Dermis blood vessel endothelial cell (primary cell): ENCODE measurements at regions not wholly inside any gene's neighbourhood (a gene's known extent, or its start where the extent isn't known, plus 50 kb on each side); places are given as distances from the start of the nearest gene placed in this dataset.
"Not testable (repeated sequence)": the region's sequence is repeated elsewhere in the genome, so short reads cannot be mapped to it uniquely, and the experiment has no call there.

Source experiments
- DNase-seq: peaks from one replicate; pipeline ENCODE4 v3.0.0; 2010

DNA sequence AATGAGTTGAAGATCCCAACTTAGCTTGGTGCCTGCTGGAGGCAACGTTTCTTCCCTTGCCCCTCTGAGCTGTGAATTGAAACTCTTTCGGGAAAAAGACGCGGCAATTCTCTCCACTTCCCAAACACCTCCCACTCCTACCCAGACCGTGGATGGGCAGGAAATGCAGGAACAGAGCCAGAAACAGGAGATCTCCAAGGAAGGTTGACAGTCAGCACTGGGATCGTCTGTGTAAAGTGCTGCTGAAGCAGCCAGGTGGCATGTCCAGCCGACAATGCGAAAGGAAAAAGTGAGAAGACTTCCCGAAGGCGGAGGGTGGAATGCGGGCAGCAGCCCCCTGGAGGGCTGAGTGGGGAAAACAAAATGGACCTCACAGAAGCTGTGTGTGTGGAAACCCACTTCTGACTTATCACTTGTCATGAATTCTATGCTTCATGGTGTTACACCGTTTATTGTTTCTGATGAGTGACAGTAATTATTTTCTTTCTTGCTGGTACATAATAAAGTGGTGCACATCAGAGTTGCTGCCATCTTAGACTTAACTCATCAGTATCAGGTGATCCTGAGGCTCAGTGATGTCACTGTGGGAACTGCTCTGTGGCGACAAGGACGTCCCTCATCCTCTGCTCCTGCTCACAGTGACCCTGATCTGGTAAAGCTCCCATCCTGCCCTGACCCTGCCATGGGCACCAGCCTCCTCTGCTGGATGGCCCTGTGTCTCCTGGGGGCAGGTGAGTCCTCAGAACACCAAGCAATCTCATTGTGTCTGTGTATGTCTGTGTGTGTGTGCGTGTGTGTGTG lies 220.5 kb upstream of the PRSS1 start:
- DNase-seq, result peak; percentile 44

DNA sequence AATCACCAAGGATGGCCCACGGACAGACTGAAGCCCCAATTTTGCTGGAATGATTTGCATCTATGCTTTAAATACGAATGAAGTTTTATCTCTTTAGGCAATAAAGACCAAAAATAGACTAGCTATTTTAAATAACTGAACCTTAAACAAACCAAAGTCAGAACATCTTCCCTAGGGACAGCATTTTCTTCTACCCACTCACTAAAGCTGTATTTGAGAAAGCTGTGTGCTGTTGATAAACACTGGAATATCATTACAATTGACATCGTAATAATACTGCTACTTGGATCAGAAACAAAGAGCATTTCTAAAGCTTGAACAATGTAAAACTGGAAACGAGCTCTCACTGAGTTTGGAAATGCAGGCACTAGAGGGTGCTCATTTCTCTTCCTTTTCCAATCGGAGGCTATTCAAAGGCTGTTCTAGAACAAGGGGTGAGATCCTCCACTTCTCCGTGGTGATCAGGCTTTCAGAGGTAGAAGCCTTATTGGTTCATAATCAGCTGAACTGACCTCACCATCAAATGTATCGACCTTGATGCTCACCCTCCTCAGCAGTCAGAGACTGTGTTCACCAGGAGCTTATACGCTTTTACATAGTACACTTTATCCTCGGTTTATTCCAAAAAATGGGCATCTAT lies 225.3 kb upstream of the PRSS1 start:
- no peak for DNase-seq

DNA sequence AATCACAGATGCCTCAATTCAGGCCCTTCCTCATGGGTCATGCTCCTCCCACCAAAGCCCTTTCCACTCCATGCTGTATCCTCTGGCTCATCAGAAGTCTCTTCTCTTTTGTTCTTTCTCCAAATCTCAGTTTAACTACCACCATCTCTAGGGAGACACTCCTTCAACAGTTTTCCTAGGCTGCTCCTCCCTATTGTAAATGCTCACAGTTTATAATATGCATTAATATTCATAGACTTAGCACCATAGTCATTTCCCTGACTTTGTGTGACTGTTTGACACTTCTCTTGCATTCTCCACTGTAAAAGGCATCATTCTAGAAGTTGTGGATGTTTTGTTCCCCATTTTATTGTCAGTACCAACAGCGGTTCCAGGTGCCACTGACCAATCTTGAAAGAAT lies 226.5 kb upstream of the PRSS1 start:
- DNase-seq, result no peak

DNA sequence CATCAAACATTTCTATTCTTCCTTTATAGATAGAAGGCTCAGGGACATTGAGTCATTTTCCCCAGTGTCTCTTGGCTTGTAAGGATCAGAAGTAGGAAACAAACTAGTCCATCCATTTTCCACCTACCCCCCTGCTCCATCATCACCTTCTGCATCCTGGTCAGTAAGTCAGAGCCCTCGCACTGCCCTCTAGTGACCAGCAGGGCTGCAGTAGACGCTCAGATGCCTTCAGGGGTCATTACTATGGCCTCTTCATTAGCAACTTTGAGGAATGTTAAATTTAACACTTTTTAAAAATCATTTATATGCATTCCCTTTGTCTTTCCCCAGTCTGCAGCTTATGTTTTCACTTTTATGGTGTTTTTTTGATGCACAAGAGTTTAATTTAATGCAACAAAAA lies 228.4 kb upstream of the PRSS1 start:
- peak; percentile 43 for DNase-seq

DNA sequence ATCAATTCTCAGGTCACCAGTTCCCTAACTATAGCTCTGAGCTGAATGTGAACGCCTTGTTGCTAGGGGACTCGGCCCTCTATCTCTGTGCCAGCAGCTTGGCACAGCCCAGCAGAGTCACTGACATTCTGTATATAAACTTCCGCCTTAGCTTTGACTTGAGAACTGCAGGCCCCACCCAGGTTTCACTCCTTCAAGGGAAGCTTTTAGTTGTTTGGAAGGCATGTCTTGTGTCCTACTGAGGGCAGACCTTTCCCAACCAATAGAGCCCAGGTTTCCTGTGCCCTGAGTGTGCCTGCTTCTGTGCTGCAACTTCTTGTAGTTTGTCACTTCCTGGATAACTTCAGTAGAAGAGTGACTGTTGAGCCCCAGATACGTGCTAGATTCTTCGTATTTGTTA lies 228.8 kb upstream of the PRSS1 start:
- not testable (repeated sequence) for DNase-seq

DNA sequence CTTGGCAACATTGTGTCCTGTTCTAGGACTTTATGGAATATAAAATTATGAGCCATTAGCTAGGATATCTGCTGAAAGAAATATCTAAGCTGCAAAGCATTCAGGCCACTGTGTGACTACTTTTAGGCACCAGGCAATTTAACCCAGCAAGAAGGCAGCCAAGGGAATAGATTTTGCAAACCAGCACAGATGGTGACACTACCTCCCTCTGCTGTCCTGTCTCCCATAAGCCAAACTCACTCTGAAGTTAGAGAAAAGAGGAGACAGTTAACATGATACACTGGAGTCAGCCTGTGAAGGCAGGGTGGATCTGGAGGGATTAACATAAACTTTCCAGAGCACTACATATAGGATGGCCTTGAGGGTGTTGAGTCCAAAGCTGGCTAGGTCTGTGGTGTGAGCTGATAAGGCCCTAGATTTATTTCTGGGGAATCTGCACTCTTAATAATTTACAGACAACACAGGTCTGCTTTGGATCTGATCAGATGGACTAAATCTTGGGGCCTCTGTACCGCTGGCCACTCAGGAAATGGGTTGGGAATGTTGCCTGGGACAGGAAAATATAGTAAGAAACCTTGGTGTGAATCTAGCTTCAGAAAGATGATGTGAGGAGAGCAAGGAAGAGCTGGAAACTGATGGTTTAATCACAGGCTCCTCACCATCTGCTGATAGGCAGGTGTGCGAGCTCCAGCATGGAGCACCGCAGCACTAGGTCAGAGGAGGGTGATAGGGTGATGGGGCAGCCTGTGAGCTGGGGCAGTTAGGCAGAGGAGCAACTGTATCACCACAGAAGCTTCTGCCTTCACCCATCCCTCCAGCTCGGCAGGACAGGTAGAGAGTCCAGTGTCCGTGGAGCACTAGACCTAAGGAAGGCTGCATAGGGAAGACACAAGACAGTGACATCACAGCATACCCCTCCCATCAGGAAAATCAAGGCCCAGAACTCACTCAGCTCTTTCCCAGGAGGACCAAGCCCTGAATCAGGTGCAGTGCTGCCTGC lies 229.9 kb upstream of the PRSS1 start:
- no peak for DNase-seq

DNA sequence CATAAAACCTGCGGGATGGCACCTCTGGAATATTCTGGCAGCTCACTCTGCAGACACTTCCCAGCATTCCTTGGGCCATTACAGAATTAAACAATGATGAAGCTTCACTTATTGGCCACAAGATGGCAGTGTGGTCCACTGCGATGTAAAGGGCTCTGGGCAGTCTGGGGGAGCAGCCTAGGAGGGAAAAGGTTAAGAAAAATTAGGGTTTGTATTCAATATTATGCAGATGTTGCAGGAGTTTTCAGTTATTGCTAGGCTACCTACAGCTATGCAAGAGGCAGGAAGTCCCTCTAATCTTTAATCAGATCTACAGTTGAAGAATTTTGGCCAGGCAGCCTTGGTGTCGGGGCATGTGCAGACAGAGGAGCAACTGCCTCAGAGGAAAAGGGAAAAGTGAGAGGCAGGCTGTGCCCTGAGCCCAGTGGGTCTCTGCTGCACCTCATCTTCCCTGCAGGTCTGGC lies 233.2 kb upstream of the PRSS1 start:
- peak; percentile 84 for DNase-seq

DNA sequence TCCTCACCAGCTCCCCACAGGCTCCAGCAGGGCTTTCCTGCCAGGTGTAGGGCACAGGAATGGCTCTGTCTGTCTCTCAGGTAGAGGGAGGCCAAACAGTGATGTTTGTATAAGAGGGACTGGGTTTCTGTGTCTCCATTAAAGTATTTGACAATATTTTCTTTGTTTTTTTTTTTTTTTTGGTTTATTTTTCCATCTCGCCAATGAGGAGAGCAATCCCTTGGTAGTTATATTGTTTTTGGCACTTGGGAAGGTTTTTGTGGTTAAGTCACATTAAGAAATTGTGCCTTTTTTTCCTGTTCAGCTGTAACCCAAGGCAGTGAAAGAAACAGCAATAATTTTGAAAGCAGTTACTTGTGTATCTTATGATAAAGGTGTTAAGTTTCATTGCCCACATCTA lies 234.6 kb upstream of the PRSS1 start:
- DNase-seq, result not testable (repeated sequence)

DNA sequence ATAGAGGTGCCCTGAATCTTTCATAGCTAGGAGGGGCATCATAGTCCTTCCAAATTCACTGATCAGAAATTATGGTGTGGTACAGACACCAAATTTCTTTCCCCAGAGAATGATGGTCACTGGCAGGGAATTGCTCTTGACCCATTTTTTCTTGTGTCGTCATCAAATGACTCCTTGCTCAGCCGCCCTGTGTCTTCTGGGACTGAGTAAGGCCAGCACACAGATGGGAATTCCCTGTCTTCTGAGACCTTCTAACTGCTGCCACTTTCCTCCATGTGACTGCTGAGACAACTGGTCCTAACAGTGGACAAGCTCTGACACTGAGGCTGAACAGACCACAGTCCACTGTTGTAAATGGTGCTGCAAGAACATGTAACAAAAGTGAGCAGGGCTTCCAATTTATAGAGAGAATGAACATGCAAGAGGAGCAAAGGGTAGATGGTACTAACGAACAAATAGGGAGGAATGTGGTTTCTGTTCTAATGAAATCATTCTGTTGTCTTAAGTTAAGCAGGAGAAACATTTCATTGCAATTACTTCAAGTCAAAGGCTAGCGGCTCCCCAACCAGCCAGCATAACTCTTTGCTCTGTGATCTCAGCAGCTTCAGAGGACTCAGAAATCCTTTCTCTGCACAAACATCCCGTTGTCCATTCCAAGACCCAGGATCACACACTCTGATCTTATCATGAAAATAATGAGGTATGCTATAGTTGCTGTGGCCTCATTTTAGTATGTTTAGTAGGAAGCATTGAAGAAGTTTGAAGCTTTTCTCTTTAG lies 235.9 kb upstream of the PRSS1 start:
- no peak for DNase-seq

DNA sequence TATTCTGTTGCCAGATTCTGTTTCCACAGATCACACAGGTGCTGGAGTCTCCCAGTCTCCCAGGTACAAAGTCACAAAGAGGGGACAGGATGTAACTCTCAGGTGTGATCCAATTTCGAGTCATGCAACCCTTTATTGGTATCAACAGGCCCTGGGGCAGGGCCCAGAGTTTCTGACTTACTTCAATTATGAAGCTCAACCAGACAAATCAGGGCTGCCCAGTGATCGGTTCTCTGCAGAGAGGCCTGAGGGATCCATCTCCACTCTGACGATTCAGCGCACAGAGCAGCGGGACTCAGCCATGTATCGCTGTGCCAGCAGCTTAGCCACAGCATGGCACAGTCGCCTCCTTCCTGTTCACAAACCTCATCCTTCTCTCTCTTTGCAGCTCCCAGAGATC lies 237.5 kb upstream of the PRSS1 start:
- DNase-seq, result no peak

DNA sequence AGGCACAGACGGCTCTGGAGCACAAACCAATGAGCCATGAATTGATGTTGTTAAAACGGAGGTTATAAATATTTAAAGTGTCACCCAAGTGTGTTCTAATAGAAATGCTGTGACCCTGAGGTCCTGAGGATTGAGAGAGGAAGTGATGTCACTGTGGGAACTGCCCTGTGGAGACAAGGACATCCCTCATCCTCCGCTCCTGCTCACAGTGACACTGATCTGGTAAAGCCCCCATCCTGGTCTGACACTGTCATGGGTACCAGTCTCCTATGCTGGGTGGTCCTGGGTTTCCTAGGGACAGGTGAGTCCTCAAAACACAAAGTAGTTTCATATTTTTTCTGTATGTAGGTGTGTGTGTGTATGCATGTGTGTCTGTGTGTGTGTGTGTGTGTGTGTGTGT lies 237.9 kb upstream of the PRSS1 start:
- no peak for DNase-seq

DNA sequence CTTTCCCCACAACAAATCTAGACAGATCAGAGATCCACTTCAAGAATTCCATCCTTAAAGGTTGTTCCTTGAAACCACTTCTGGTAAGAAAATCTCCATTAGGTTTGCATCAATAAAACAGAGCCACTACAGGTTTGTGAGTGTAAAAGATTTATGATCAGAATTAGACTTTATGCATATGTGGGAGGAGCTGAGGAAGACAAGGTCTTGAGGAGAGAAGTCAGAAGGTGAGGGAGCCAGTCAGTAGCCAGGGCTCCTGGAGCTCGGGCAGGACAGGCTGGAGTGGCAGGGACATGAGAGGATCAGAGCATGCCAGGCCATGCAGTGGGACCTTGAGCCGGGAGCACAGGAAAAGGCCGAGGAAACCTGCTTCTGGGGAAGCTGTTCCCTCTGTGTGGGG lies 240.0 kb upstream of the PRSS1 start:
- DNase-seq, result not testable (repeated sequence)

DNA sequence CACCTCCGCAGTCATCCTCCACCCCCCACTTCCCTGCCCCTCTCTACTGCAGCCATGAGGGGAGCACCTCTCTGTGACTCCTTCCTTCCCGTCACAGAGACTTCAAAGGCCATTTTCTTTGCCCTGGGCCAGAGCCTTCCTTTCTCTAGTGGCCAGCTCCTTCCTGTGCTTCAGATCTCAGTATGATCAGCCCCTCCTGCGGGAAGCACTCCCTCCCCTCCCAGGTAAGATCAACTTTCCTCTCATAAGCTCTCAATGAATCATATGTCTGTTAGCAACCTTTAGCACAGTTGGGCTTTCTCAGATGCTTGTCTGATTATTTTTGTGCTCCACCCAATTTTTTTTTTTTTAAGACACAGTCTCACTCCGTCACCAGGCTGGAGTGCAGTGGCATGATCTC lies 241.0 kb upstream of the PRSS1 start:
- DNase-seq, result no peak

DNA sequence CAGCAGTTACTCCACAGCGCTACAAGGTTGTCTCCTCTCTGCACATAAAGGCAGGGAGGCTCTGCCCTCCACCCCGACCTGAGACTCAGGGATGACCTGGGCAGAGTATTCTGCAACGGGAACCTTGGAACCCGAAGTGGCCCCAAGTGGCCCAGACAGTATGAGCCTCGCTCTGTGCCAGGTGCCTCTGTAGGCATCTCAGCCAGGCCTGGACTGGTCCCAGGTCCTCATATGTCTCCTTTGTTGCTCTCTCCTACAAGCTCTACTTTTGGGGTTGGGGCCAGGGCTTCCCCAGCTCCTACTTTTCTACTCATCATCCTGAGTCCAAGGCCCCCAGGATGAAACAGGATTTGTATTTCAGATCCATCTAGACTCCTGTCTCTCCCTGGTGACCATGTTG lies 241.5 kb upstream of the PRSS1 start:
- no peak for DNase-seq

DNA sequence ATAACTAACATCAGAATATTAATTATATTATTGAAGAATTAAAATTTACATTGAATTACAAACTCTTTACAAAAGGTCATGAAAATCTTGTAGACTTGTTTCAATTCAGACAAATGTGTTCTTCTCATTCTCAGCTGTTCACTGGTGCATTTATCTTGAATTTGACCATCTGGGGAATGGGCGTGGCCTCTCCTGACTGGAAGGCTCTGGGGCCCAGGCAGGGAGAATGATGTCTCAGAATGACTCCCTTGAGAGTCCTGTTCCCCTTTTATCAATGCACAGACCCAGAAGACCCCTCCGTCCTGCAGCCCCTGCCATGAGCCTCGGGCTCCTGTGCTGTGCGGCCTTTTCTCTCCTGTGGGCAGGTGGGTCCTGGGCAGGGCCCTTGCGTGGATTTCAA lies 242.2 kb upstream of the PRSS1 start:
- DNase-seq, result not testable (repeated sequence)

DNA sequence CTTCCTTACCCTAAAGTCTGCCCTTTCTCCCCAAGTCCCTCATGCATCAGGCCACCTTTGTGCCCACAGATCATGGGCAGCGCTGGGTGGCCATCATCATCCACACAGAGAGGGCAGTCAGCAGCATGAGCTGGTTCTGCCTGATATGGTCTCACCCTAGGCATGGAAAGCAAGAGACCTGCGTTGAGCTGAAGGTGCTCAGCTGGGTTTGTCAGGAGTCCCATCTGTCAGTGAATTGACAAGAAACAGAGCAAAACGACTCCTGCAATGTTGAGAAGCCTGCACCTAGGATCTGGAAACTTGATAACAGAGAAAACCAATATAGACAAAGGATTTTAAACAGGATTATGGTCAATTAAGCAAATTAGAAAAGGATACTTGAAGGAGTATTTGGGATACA lies 242.7 kb upstream of the PRSS1 start:
- no peak for DNase-seq

DNA sequence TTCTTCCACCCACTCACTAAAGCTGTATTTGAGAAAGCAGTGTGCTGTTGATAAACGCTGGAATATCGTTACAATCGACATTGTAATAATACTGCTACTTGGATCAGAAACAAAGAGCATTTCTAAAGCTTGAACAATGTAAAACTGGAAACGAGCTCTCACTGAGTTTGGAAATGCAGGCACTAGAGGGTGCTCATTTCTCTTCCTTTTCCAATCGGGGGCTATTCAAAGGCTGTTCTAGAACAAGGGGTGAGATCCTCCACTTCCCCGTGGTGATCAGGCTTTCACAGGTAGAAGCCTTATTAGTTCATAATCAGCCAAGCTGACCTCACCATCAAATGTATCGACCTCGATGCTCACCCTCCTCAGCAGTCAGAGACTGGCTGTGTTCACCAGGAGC lies 245.3 kb upstream of the PRSS1 start:
- not testable (repeated sequence) for DNase-seq

DNA sequence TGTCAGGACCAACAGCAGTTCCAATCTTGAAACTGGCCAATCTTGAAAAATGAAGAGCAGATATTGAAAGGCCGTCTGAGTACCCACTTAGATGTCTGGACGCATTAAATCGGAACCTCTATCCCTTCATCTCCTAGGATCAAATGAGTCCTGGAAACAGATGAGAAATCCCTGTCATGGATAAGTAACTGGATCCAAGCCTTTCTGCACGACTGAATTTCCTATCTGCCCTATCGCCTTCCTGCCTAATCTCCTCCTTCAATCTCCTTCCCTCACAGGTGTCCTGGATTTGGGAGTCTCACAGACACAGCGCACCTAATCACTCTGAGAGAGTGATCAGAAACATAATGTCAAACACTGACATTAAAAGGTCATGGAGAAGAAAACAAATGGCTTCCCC lies 245.2 kb upstream of the PRSS58 start:
- no peak for DNase-seq

DNA sequence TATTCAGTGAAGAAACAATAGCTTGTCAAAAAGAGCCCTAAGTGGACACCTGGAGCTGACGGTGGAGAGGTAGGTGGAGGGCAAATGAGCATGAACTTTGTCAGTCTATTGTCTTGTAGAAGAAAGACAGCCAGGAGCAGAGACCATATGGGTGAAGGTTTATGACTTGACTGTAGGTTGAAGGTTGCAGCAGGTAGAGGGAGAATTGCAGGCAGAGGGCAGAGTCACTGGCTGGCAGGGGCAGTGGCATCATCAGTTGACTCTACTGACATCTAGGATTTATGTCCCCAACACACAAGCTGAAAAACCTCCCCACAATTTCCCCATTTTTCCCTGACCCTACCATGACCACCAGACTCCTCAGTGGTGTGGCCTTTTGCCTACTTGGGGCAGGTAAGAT lies 243.6 kb upstream of the PRSS58 start:
- no peak for DNase-seq

DNA sequence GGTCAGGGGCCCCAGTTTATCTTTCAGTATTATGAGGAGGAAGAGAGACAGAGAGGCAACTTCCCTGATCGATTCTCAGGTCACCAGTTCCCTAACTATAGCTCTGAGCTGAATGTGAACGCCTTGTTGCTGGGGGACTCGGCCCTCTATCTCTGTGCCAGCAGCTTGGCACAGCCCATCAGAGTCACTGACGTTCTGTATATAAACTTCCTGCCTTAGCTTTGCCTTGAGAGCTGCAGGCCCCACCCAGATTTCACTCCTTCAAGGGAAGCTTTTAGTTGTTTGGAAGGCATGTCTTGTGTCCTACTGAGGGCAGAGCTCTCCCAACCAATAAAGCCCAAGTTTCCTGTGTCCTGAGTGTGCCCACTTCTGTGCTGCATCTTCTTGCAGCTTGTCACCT lies 242.5 kb upstream of the PRSS58 start:
- no peak for DNase-seq

DNA sequence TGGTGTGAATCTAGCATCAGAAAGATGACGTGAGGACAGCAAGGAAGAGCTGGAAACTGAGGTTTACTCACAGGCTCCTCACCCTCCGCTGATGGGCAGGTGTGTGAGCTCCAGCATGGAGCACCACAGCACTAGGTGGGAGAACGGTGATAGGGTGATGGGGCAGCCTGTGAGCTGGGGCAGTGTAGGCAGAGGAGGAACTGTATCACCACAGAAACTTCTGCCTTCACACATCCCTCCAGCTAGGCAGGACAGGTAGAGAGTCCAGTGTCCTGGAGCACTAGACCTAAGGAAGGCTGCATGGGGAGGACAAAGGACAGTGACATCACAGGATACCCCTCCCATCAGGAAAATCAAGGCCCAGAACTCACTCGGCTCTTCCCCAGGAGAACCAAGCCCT lies 241.8 kb upstream of the PRSS58 start:
- DNase-seq, result no peak

DNA sequence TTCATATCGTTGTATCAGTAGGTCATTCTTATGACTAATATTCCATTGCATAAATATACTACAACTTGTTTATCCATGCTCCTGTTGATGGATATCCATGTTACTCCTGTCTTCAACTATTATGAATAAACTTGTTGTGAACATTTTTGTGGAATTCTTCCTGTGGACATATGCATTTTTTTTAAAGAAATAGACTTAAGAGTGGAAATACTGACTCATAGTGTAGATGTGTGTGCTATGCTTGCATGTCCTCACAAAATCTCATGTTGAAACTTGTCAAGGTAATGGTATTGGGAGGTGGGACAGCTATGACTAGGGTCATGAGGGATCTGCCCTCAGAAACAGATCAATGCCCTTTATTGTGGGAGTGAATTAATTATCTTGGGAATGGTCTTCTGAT lies 240.5 kb upstream of the PRSS58 start:
- no peak for DNase-seq
